ENCODE measurements at regions not wholly inside any gene's neighbourhood (a gene's known extent, or its start where the extent isn't known, plus 50 kb on each side); places are given as distances from the start of the nearest gene placed in this dataset.

DNA sequence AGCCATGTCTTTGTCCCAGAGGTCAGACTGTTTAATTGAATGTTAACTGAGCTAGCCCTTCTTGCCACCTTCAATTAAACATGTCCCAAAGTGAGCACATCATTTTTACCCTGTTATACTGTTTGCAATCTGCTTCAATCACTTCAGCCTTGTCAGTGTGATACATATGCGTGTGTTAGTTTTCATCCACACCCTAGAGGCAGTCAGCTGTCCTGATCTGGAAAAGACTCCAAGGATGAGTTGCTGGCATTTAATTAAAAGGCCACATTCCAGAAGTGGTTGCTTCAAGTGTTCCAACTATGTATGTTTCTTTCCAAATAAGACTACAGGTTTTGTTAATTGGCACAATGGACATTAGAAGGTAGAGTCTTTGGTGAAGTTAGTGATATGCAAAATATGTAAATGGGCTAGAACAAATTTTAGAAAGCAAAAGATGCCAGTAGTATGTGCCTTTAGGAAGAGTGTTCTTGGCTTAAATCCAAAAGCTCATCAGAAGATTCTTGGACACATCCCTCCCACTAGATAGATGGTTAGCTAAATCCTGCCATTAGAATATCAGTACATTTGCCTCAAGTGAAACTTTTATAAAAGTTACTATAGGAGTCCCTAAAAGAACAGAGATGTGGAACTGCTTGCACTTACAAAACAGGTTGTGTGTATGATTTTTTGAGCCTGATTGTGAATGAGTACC lies 79.5 kb upstream of the SLIT2 start:
- TF ChIP-seq POLR2A (IDR thresholded peaks at IDR 0.05) (no peak), POLR2AphosphoS5 (IDR thresholded peaks at IDR 0.05) (no peak), EP300 (IDR thresholded peaks at IDR 0.05) (no peak)
